HepG2 (cell line): ENCODE measurements at regions not wholly inside any gene's neighbourhood (a gene's known extent, or its start where the extent isn't known, plus 50 kb on each side); places are given as distances from the start of the nearest gene placed in this dataset.

Experiments used
- ZZZ3 ChIP-seq: sonication (generic); formaldehyde crosslinking; IDR thresholded peaks from 2 replicates; pipeline ENCODE4 v1.4.0; 2020; ENCODE audit warnings: missing genetic modification reagents, mild to moderate bottlenecking, borderline replicate concordance
- TF ChIP-seq, protein P1 (sequence below): sonication (generic); formaldehyde crosslinking; IDR thresholded peaks from 2 replicates; pipeline ENCODE4 v1.5.0; 2020; ENCODE audit warnings: mild to moderate bottlenecking, missing genetic modification reagents, moderate library complexity

- TF ChIP-seq, protein P1, sequence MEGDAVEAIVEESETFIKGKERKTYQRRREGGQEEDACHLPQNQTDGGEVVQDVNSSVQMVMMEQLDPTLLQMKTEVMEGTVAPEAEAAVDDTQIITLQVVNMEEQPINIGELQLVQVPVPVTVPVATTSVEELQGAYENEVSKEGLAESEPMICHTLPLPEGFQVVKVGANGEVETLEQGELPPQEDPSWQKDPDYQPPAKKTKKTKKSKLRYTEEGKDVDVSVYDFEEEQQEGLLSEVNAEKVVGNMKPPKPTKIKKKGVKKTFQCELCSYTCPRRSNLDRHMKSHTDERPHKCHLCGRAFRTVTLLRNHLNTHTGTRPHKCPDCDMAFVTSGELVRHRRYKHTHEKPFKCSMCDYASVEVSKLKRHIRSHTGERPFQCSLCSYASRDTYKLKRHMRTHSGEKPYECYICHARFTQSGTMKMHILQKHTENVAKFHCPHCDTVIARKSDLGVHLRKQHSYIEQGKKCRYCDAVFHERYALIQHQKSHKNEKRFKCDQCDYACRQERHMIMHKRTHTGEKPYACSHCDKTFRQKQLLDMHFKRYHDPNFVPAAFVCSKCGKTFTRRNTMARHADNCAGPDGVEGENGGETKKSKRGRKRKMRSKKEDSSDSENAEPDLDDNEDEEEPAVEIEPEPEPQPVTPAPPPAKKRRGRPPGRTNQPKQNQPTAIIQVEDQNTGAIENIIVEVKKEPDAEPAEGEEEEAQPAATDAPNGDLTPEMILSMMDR (CRISPR knock-in tag), result no peak
- TF ChIP-seq ZZZ3 (CRISPR knock-in tag), result no peak
Observed at GRCh38 chr2:7557376-7557775, 640.2 kb downstream of the RNF144A start.
